ENCODE measurements at regions not wholly inside any gene's neighbourhood (a gene's known extent, or its start where the extent isn't known, plus 50 kb on each side); places are given as distances from the start of the nearest gene placed in this dataset.

- ATAC-seq (ENCODE audit: insufficient read depth, low read depth) (no peak), DNase-seq (no peak)
- Histone ChIP-seq H3K4me1 (ENCODE audit: insufficient read depth, low read length) (no peaks in the 10 kb centered on the region), H3K36me3 (ENCODE audit: insufficient read depth, low read length) (no peaks in the 10 kb centered on the region), H4K20me1 (ENCODE audit: insufficient read depth, low read length) (no peaks in the 10 kb centered on the region), H3K27me3 (ENCODE audit: insufficient read depth, low read length, poor library complexity) (no peaks in the 10 kb centered on the region), H3K9me3 (ENCODE audit: insufficient read depth, low read length, severe bottlenecking) (no peaks in the 10 kb centered on the region), H3K9ac (ENCODE audit: low read depth, low read length) (no peak overlapping the region), H2AFZ (ENCODE audit: low read depth, low read length) (no peak overlapping the region), H3K27ac (ENCODE audit: low read length) (no peak overlapping the region), H3K4me3 (ENCODE audit: low read depth in 1 of 2, low read length in 2 of 2) (no peak overlapping the region), H3K79me2 (ENCODE audit: insufficient read depth, low read length) (no peaks in the 10 kb centered on the region), H3K4me2 (ENCODE audit: insufficient read depth, low read length) (no peak overlapping the region)
- TF ChIP-seq CTCF (IDR thresholded peaks at IDR 0.05; ENCODE audit: borderline replicate concordance, extremely low read depth, low read length, poor library complexity, severe bottlenecking), result no peak
- no peak for TF ChIP-seq EZH2 (IDR thresholded peaks at IDR 0.05; ENCODE audit: borderline replicate concordance, low read depth, low read length, severe bottlenecking)
Observed at GRCh38 chr4:130659320-130659719, 1563.4 kb downstream of the C4orf33 start.

- Histone ChIP-seq H3K9ac (ENCODE audit: low read depth, low read length) (no peak overlapping the region), H3K27ac (ENCODE audit: low read length) (no peak overlapping the region), H3K4me2 (ENCODE audit: insufficient read depth, low read length) (no peak overlapping the region), H3K9me3 (ENCODE audit: insufficient read depth, low read length, severe bottlenecking) (no peaks in the 10 kb centered on the region), H2AFZ (ENCODE audit: low read depth, low read length) (no peak overlapping the region), H3K79me2 (ENCODE audit: insufficient read depth, low read length) (no peaks in the 10 kb centered on the region), H3K4me3 (ENCODE audit: low read depth in 1 of 2, low read length in 2 of 2) (no peak overlapping the region), H3K27me3 (ENCODE audit: insufficient read depth, low read length, poor library complexity) (no peaks in the 10 kb centered on the region), H3K36me3 (ENCODE audit: insufficient read depth, low read length) (no peaks in the 10 kb centered on the region), H4K20me1 (ENCODE audit: insufficient read depth, low read length) (no peaks in the 10 kb centered on the region), H3K4me1 (ENCODE audit: insufficient read depth, low read length) (no peaks in the 10 kb centered on the region)
- DNase-seq, result no peak
- TF ChIP-seq EZH2 (IDR thresholded peaks at IDR 0.05; ENCODE audit: borderline replicate concordance, low read depth, low read length, severe bottlenecking) (no peak), CTCF (IDR thresholded peaks at IDR 0.05; ENCODE audit: borderline replicate concordance, extremely low read depth, low read length, poor library complexity, severe bottlenecking) (no peak)
- no peak for ATAC-seq (ENCODE audit: insufficient read depth, low read depth)
Observed at GRCh38 chr4:130668859-130669258, 1572.9 kb downstream of the C4orf33 start.

- Histone ChIP-seq H3K4me3 (ENCODE audit: low read depth in 1 of 2, low read length in 2 of 2) (no peak overlapping the region), H3K4me1 (ENCODE audit: insufficient read depth, low read length) (no peaks in the 10 kb centered on the region), H3K79me2 (ENCODE audit: insufficient read depth, low read length) (no peaks in the 10 kb centered on the region), H3K4me2 (ENCODE audit: insufficient read depth, low read length) (no peak overlapping the region), H4K20me1 (ENCODE audit: insufficient read depth, low read length) (no peaks in the 10 kb centered on the region), H3K27ac (ENCODE audit: low read length) (no peak overlapping the region), H2AFZ (ENCODE audit: low read depth, low read length) (no peak overlapping the region), H3K9ac (ENCODE audit: low read depth, low read length) (no peak overlapping the region), H3K27me3 (ENCODE audit: insufficient read depth, low read length, poor library complexity) (no peaks in the 10 kb centered on the region), H3K36me3 (ENCODE audit: insufficient read depth, low read length) (no peaks in the 10 kb centered on the region), H3K9me3 (ENCODE audit: insufficient read depth, low read length, severe bottlenecking) (no peaks in the 10 kb centered on the region)
- no peak for DNase-seq
- TF ChIP-seq EZH2 (IDR thresholded peaks at IDR 0.05; ENCODE audit: borderline replicate concordance, low read depth, low read length, severe bottlenecking) (no peak), CTCF (IDR thresholded peaks at IDR 0.05; ENCODE audit: borderline replicate concordance, extremely low read depth, low read length, poor library complexity, severe bottlenecking) (no peak)
- no peak for ATAC-seq (ENCODE audit: insufficient read depth, low read depth)
Observed at GRCh38 chr4:130675266-130675665, 1579.3 kb downstream of the C4orf33 start.

GRCh38 chr4:130689181-130689580 is 1593.2 kb downstream of the C4orf33 start:
- Histone ChIP-seq H3K27ac (ENCODE audit: low read length) (no peak overlapping the region), H3K36me3 (ENCODE audit: insufficient read depth, low read length) (no peaks in the 10 kb centered on the region), H4K20me1 (ENCODE audit: insufficient read depth, low read length) (no peaks in the 10 kb centered on the region), H3K9me3 (ENCODE audit: insufficient read depth, low read length, severe bottlenecking) (no peaks in the 10 kb centered on the region), H3K79me2 (ENCODE audit: insufficient read depth, low read length) (no peaks in the 10 kb centered on the region), H3K4me1 (ENCODE audit: insufficient read depth, low read length) (no peaks in the 10 kb centered on the region), H3K4me3 (ENCODE audit: low read depth in 1 of 2, low read length in 2 of 2) (no peak overlapping the region), H3K4me2 (ENCODE audit: insufficient read depth, low read length) (no peak overlapping the region), H2AFZ (ENCODE audit: low read depth, low read length) (no peak overlapping the region), H3K27me3 (ENCODE audit: insufficient read depth, low read length, poor library complexity) (no peaks in the 10 kb centered on the region), H3K9ac (ENCODE audit: low read depth, low read length) (no peak overlapping the region)
- ATAC-seq (ENCODE audit: insufficient read depth, low read depth), result no peak
- TF ChIP-seq EZH2 (IDR thresholded peaks at IDR 0.05; ENCODE audit: borderline replicate concordance, low read depth, low read length, severe bottlenecking) (no peak), CTCF (IDR thresholded peaks at IDR 0.05; ENCODE audit: borderline replicate concordance, extremely low read depth, low read length, poor library complexity, severe bottlenecking) (no peak)
- DNase-seq, result no peak

All from DND-41 (cell line).